ENCODE measurements at regions not wholly inside any gene's neighbourhood (a gene's known extent, or its start where the extent isn't known, plus 50 kb on each side); places are given as distances from the start of the nearest gene placed in this dataset.

- TF ChIP-seq CTCF (conservative IDR thresholded peaks at IDR 0.05): no peak
- TF ChIP-seq EZH2 (IDR thresholded peaks at IDR 0.05; ENCODE audit: low read depth): no peak
Measured at GRCh38 chr1:232868793-232869491, 63.7 kb downstream of the MAP10 start.
